Liver (tissue), 8 donors: ENCODE measurements at regions not wholly inside any gene's neighbourhood (a gene's known extent, or its start where the extent isn't known, plus 50 kb on each side); places are given as distances from the start of the nearest gene placed in this dataset.

Source experiments
- DNase-seq: peaks from one replicate; pipeline ENCODE4 v3.0.0-alpha.2; 2017; ENCODE audit warnings: low spot score
- H3K27ac ChIP-seq, 2 donors: one replicate each; pipeline ENCODE4 v1.7.0; 2013; ENCODE audit warnings: inconsistent platforms in 2 of 2, low read length in 2 of 2, control low read depth in 1 of 2, low read depth in 1 of 2, mild to moderate bottlenecking in 1 of 2
- H3K27me3 ChIP-seq, 4 donors: one replicate each; pipeline versions ENCODE4 v1.6.1 to v1.7.0; 2013; ENCODE audit warnings: low read length in 3 of 4, inconsistent platforms in 1 of 4, mild to moderate bottlenecking in 1 of 4, moderate library complexity in 1 of 4; ENCODE audit not compliant: control insufficient read depth in 4 of 4, insufficient read depth in 4 of 4
- H3K36me3 ChIP-seq, 4 donors: one replicate each; pipeline versions ENCODE4 v1.6.1 to v1.7.0; 2013; ENCODE audit warnings: low read length in 3 of 4, mild to moderate bottlenecking in 3 of 4, low read depth in 1 of 4, moderate library complexity in 1 of 4; ENCODE audit not compliant: control insufficient read depth in 4 of 4, insufficient read depth in 3 of 4
- H3K4me1 ChIP-seq, 4 donors: one replicate each; pipeline versions ENCODE4 v1.6.1 to v1.7.0; 2013; ENCODE audit warnings: low read length in 3 of 4, mild to moderate bottlenecking in 3 of 4, moderate library complexity in 1 of 4; ENCODE audit not compliant: control insufficient read depth in 4 of 4, insufficient read depth in 4 of 4
- H3K4me3 ChIP-seq, 3 donors: one replicate each; pipeline versions ENCODE4 v1.6.1 to v1.7.0; 2013; ENCODE audit warnings: low read length in 3 of 3, control low read depth in 1 of 3, low read depth in 1 of 3, mild to moderate bottlenecking in 1 of 3
- H3K9ac ChIP-seq, 2 donors: one replicate each; pipeline ENCODE4 v1.7.0; 2013; ENCODE audit warnings: low read length in 2 of 2, mild to moderate bottlenecking in 2 of 2, moderate library complexity in 2 of 2, control low read depth in 1 of 2, low read depth in 1 of 2
- H3K9me3 ChIP-seq, 4 donors: one replicate each; pipeline versions ENCODE4 v1.6.1 to v1.7.0; 2013; ENCODE audit warnings: low read length in 3 of 4; ENCODE audit not compliant: control insufficient read depth in 4 of 4
- EGR1 ChIP-seq, 2 donors: IDR thresholded peaks; 2 replicates each; pipeline ENCODE4 v1.6.1; 2016 to 2018; ENCODE audit warnings: antibody characterized with exemption in 2 of 2, low read depth in 2 of 2
- FOXA1 ChIP-seq: IDR thresholded peaks from 2 replicates; pipeline ENCODE4 v1.6.1; 2016; ENCODE audit warnings: antibody characterized with exemption
- FOXA2 ChIP-seq: IDR thresholded peaks from 2 replicates; pipeline ENCODE4 v1.6.1; 2016; ENCODE audit warnings: antibody characterized with exemption
- GABPA ChIP-seq, 2 donors: IDR thresholded peaks in 1 of 2; conservative IDR thresholded peaks in 1 of 2; 2 replicates each; pipeline ENCODE4 v1.6.1; 2016; ENCODE audit warnings: antibody characterized with exemption in 2 of 2, mild to moderate bottlenecking in 1 of 2, moderate library complexity in 1 of 2
- HNF4A ChIP-seq, 2 donors: conservative IDR thresholded peaks; 2 replicates each; pipeline ENCODE4 v1.6.1; 2016; ENCODE audit warnings: antibody characterized with exemption in 2 of 2, mild to moderate bottlenecking in 2 of 2
- JUND ChIP-seq, 2 donors: IDR thresholded peaks; 2 replicates each; pipeline ENCODE4 v1.6.1; 2016; ENCODE audit warnings: antibody characterized with exemption in 2 of 2
- NR2F2 ChIP-seq: IDR thresholded peaks from 2 replicates; pipeline ENCODE4 v1.6.1; 2016; ENCODE audit warnings: antibody characterized with exemption
- RXRA ChIP-seq, 2 donors: IDR thresholded peaks; 2 replicates each; pipeline ENCODE4 v1.6.1; 2017 to 2018; ENCODE audit warnings: antibody characterized with exemption in 2 of 2, mild to moderate bottlenecking in 1 of 2
- SP1 ChIP-seq: IDR thresholded peaks from 2 replicates; pipeline ENCODE4 v1.6.1; 2018; ENCODE audit warnings: antibody characterized with exemption, mild to moderate bottlenecking
- TAF1 ChIP-seq: conservative IDR thresholded peaks from 2 replicates; pipeline ENCODE4 v1.6.1; 2016; ENCODE audit warnings: antibody characterized with exemption, mild to moderate bottlenecking
- WGBS: extraction: QIAGEN DNeasy Blood & Tissue Kit; methylation state at CpG from one replicate; pipeline ENCODE4 v1.1.7; 2013; 5-methylcytosine and 5-hydroxymethylcytosine counted together
- TF ChIP-seq, protein P1 (sequence below): IDR thresholded peaks from 2 replicates; pipeline ENCODE4 v1.6.1; 2016; ENCODE audit warnings: antibody characterized with exemption
- TF ChIP-seq, protein P2 (sequence below): IDR thresholded peaks from 2 replicates; pipeline ENCODE4 v1.6.1; 2016; ENCODE audit warnings: antibody characterized with exemption, mild to moderate bottlenecking
- TF ChIP-seq, protein P3 (sequence below): fragments of 150-350 bp; IDR thresholded peaks from 2 replicates; pipeline ENCODE4 v1.5.1; 2017; ENCODE audit warnings: improper control_type of control experiment, low read depth, low read length; ENCODE audit not compliant: missing input control
- TF ChIP-seq, protein P4 (sequence below): IDR thresholded peaks from 2 replicates; pipeline ENCODE4 v1.6.1; 2016; ENCODE audit warnings: antibody characterized with exemption
- TF ChIP-seq, protein P5 (sequence below): IDR thresholded peaks from 2 replicates; pipeline ENCODE4 v1.6.1; 2016; ENCODE audit warnings: antibody characterized with exemption
- donor health status: healthy.
- donor health status: healthy.
- donor health status: healthy.
- donor health status: healthy.
- donor health status: healthy.

DNA sequence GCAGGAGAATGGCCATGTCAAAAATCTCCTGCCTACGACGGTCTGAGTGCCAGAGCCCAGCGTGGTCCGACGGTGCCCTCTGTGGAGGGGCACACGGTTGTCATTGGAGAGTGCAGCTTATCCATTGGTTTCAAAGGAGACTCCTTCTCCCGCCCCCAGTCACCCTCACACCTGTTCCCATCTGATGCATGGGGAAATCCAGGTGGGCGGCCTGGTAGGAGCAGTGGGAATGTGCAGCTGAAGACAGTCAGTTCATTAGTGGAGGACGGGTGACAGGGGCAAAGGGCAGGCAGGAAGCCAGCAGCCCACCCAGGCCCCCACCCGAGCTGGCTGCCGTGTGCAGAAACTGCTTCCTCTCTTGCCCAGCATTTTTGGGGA lies 162.3 kb downstream of the IRF8 start:
- peaks cover 0 to 5% (median 0%) of the 10 kb centered on the region in 4 donors for H3K27me3 ChIP-seq
- H3K27ac ChIP-seq, result peak overlapping the region; percentile 12 to 57
- 57% methylated on average over 11 of the region's 11 CpGs for WGBS
- no peaks in the 10 kb centered on the region for H3K9me3 ChIP-seq
- no peaks in the 10 kb centered on the region for H3K36me3 ChIP-seq
- H3K9ac ChIP-seq, result no peak overlapping the region
- no peaks in the 10 kb centered on the region for H3K4me1 ChIP-seq
- no peak for DNase-seq
- no peak for TF ChIP-seq FOXA2
- TF ChIP-seq GABPA (IDR thresholded peaks at IDR 0.05 in 1 of 2, conservative IDR thresholded peaks at IDR 0.05 in 1 of 2), result no peak
- TF ChIP-seq RXRA (IDR thresholded peaks at IDR 0.05), result no peak
- TF ChIP-seq, protein P1, sequence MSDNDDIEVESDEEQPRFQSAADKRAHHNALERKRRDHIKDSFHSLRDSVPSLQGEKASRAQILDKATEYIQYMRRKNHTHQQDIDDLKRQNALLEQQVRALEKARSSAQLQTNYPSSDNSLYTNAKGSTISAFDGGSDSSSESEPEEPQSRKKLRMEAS, result no peak
- no peak for TF ChIP-seq SP1
- TF ChIP-seq, protein P2, sequence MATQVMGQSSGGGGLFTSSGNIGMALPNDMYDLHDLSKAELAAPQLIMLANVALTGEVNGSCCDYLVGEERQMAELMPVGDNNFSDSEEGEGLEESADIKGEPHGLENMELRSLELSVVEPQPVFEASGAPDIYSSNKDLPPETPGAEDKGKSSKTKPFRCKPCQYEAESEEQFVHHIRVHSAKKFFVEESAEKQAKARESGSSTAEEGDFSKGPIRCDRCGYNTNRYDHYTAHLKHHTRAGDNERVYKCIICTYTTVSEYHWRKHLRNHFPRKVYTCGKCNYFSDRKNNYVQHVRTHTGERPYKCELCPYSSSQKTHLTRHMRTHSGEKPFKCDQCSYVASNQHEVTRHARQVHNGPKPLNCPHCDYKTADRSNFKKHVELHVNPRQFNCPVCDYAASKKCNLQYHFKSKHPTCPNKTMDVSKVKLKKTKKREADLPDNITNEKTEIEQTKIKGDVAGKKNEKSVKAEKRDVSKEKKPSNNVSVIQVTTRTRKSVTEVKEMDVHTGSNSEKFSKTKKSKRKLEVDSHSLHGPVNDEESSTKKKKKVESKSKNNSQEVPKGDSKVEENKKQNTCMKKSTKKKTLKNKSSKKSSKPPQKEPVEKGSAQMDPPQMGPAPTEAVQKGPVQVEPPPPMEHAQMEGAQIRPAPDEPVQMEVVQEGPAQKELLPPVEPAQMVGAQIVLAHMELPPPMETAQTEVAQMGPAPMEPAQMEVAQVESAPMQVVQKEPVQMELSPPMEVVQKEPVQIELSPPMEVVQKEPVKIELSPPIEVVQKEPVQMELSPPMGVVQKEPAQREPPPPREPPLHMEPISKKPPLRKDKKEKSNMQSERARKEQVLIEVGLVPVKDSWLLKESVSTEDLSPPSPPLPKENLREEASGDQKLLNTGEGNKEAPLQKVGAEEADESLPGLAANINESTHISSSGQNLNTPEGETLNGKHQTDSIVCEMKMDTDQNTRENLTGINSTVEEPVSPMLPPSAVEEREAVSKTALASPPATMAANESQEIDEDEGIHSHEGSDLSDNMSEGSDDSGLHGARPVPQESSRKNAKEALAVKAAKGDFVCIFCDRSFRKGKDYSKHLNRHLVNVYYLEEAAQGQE, result no peak
- TF ChIP-seq, protein P3, sequence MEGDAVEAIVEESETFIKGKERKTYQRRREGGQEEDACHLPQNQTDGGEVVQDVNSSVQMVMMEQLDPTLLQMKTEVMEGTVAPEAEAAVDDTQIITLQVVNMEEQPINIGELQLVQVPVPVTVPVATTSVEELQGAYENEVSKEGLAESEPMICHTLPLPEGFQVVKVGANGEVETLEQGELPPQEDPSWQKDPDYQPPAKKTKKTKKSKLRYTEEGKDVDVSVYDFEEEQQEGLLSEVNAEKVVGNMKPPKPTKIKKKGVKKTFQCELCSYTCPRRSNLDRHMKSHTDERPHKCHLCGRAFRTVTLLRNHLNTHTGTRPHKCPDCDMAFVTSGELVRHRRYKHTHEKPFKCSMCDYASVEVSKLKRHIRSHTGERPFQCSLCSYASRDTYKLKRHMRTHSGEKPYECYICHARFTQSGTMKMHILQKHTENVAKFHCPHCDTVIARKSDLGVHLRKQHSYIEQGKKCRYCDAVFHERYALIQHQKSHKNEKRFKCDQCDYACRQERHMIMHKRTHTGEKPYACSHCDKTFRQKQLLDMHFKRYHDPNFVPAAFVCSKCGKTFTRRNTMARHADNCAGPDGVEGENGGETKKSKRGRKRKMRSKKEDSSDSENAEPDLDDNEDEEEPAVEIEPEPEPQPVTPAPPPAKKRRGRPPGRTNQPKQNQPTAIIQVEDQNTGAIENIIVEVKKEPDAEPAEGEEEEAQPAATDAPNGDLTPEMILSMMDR, result no peak
- TF ChIP-seq NR2F2, result no peak
- no peak overlapping the region for H3K4me3 ChIP-seq

DNA sequence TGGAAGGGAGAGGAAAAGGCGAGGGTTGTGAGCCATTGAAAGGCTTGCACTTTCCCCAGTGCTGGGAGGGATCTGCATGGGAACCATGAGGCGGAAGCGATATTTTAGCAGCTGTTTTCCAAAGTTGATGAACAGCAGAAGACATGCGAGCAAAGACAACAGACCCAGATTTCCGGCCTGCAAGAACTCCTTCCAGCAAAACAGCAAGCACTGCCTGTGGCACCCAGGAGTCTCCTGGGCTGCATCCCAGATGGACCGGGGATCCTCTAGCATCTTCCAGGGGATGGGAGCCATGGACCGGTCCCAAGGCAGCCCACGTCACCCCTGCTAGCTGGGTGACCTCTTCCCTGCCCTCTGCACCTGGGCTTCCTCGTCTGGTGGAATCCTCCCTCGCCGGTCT lies 162.8 kb downstream of the IRF8 start:
- H3K4me1 ChIP-seq, result no peaks in the 10 kb centered on the region
- H3K27me3 ChIP-seq, result peaks cover 0 to 5% (median 0%) of the 10 kb centered on the region in 4 donors
- H3K9ac ChIP-seq, result no peak overlapping the region
- H3K27ac ChIP-seq, result peak overlapping the region in 1 of 2 donors; percentile 18
- TF ChIP-seq, protein P1, result no peak
- TF ChIP-seq NR2F2 (no peak), FOXA1 (no peak), SP1 (no peak), GABPA (IDR thresholded peaks at IDR 0.05 in 1 of 2, conservative IDR thresholded peaks at IDR 0.05 in 1 of 2) (no peak), JUND (IDR thresholded peaks at IDR 0.05) (no peak), EGR1 (IDR thresholded peaks at IDR 0.05; ENCODE audit: low read depth in 2 of 2) (no peak), TAF1 (no peak), HNF4A (conservative IDR thresholded peaks at IDR 0.05) (no peak)
- TF ChIP-seq, protein P4, sequence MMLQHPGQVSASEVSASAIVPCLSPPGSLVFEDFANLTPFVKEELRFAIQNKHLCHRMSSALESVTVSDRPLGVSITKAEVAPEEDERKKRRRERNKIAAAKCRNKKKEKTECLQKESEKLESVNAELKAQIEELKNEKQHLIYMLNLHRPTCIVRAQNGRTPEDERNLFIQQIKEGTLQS, result no peak
- TF ChIP-seq, protein P5, sequence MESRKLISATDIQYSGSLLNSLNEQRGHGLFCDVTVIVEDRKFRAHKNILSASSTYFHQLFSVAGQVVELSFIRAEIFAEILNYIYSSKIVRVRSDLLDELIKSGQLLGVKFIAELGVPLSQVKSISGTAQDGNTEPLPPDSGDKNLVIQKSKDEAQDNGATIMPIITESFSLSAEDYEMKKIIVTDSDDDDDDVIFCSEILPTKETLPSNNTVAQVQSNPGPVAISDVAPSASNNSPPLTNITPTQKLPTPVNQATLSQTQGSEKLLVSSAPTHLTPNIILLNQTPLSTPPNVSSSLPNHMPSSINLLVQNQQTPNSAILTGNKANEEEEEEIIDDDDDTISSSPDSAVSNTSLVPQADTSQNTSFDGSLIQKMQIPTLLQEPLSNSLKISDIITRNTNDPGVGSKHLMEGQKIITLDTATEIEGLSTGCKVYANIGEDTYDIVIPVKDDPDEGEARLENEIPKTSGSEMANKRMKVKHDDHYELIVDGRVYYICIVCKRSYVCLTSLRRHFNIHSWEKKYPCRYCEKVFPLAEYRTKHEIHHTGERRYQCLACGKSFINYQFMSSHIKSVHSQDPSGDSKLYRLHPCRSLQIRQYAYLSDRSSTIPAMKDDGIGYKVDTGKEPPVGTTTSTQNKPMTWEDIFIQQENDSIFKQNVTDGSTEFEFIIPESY, result no peak
- TF ChIP-seq, protein P3, result no peak
- no peaks in the 10 kb centered on the region for H3K9me3 ChIP-seq
- no peak overlapping the region for H3K4me3 ChIP-seq
- 63% methylated on average over 11 of the region's 11 CpGs for WGBS
- no peaks in the 10 kb centered on the region for H3K36me3 ChIP-seq
- no peak for DNase-seq
